CD4-positive, CD25-positive, alpha-beta regulatory T cell (primary cell): ENCODE measurements at regions not wholly inside any gene's neighbourhood (a gene's known extent, or its start where the extent isn't known, plus 50 kb on each side); places are given as distances from the start of the nearest gene placed in this dataset.

Experiments
- ATAC-seq, 2 donors: fragments of 150-1000 bp; cut with Tn5 transposase; one replicate each; pipeline ENCODE4 v1.10.0; 2021; ENCODE audit warnings: low read depth in 2 of 2, moderate number of reproducible peaks in 2 of 2, moderate library complexity in 1 of 2
- DNase-seq, 3 donors: peaks; one replicate each; pipeline versions ENCODE4 v3.0.0 to v3.0.0-alpha.2; 2012 to 2022; ENCODE audit warnings: mixed read lengths in 1 of 3
- H3K27ac ChIP-seq: one replicate; pipeline ENCODE4 v1.7.0; 2013; ENCODE audit warnings: mild to moderate bottlenecking, low read length; ENCODE audit not compliant: insufficient read depth, poor library complexity, severe bottlenecking
- H3K27me3 ChIP-seq: one replicate; pipeline ENCODE4 v1.7.0; 2013; ENCODE audit warnings: low read length; ENCODE audit not compliant: control insufficient read depth, insufficient read depth
- H3K36me3 ChIP-seq: one replicate; pipeline ENCODE4 v1.7.0; 2013; ENCODE audit warnings: mild to moderate bottlenecking, low read length, moderate library complexity; ENCODE audit not compliant: control insufficient read depth, insufficient read depth
- H3K4me1 ChIP-seq: 2 replicates; pipeline ENCODE4 v1.7.0; 2013; ENCODE audit warnings: mild to moderate bottlenecking, low read length; ENCODE audit not compliant: insufficient read depth, control insufficient read depth, poor library complexity, severe bottlenecking
- H3K4me3 ChIP-seq: one replicate; pipeline ENCODE4 v1.7.0; 2013; ENCODE audit warnings: low read depth, mild to moderate bottlenecking, low read length, moderate library complexity
- H3K9me3 ChIP-seq, 2 experiments: 1 replicate in 1 of 2; 2 replicates in 1 of 2; pipeline ENCODE4 v1.7.0; 2013; ENCODE audit warnings: low read length in 2 of 2, mild to moderate bottlenecking in 1 of 2, moderate library complexity in 1 of 2; ENCODE audit not compliant: control insufficient read depth in 2 of 2
- H3K27ac Mint-ChIP-seq, 3 donors: one replicate each; pipeline ENCODE4 v1.8.0; 2020 to 2022; ENCODE audit warnings: mild to moderate bottlenecking in 3 of 3, mixed read lengths in 3 of 3, moderate library complexity in 2 of 3
- H3K27me3 Mint-ChIP-seq: one replicate; pipeline ENCODE4 v1.8.0; 2022; ENCODE audit warnings: mild to moderate bottlenecking, mixed read lengths
- H3K36me3 Mint-ChIP-seq: one replicate; pipeline ENCODE4 v1.8.0; 2020; ENCODE audit warnings: mixed read lengths
- H3K4me1 Mint-ChIP-seq, 4 donors: one replicate each; pipeline ENCODE4 v1.8.0; 2020 to 2022; ENCODE audit warnings: mixed read lengths in 4 of 4, mild to moderate bottlenecking in 1 of 4
- H3K4me3 Mint-ChIP-seq, 4 donors: one replicate each; pipeline ENCODE4 v1.8.0; 2020 to 2022; ENCODE audit warnings: mild to moderate bottlenecking in 4 of 4, mixed read lengths in 4 of 4, moderate library complexity in 3 of 4
- H3K9me3 Mint-ChIP-seq, 7 donors: one replicate each; pipeline ENCODE4 v1.8.0; 2020 to 2022; ENCODE audit warnings: mixed read lengths in 7 of 7, mild to moderate bottlenecking in 3 of 7, moderate library complexity in 2 of 7

GRCh38 chr7:159196584-159196983, 51.9 kb upstream of the VIPR2 start:
- Mint-ChIP-seq H3K27ac (peak overlapping the region; percentile 98), H3K9me3 (peaks cover 0 to 1% (median 0%) of the 10 kb centered on the region in 7 donors), H3K4me1 (peaks cover 27 to 74% (median 46%) of the 10 kb centered on the region in 4 donors), H3K27me3 (no peaks in the 10 kb centered on the region), H3K36me3 (no peaks in the 10 kb centered on the region), H3K4me3 (peak overlapping the region; percentile 84 to 91 (median 89))
- H3K4me3 ChIP-seq: peak overlapping the region; percentile 77
- ATAC-seq (no peak), DNase-seq (no peak)
- no peaks in the 10 kb centered on the region for H3K27me3 ChIP-seq
- H3K27ac ChIP-seq: peak overlapping the region; percentile 83
- no peaks in the 10 kb centered on the region for H3K36me3 ChIP-seq
- H3K4me1 ChIP-seq: peaks cover 52% of the 10 kb centered on the region
- no peaks in the 10 kb centered on the region for H3K9me3 ChIP-seq

- ATAC-seq (peak; percentile 32 to 33), DNase-seq (peak in 2 of 3 donors; percentile 49 to 80)
- peaks cover 53% of the 10 kb centered on the region for H3K4me1 ChIP-seq
- Mint-ChIP-seq H3K9me3 (peaks cover 0 to 3% (median 0%) of the 10 kb centered on the region in 7 donors), H3K36me3 (no peaks in the 10 kb centered on the region), H3K4me3 (peak overlapping the region in 3 of 4 donors; percentile 45 to 84 (median 72)), H3K27me3 (no peaks in the 10 kb centered on the region), H3K4me1 (peaks cover 27 to 76% (median 46%) of the 10 kb centered on the region in 4 donors), H3K27ac (peak overlapping the region; percentile 75 to 91 (median 90))
- H3K36me3 ChIP-seq: no peaks in the 10 kb centered on the region
- H3K27me3 ChIP-seq: no peaks in the 10 kb centered on the region
- H3K27ac ChIP-seq: peak overlapping the region; percentile 83
- H3K4me3 ChIP-seq: peak overlapping the region; percentile 61
- no peaks in the 10 kb centered on the region for H3K9me3 ChIP-seq
These were observed 51.3 kb upstream of the VIPR2 start for GRCh38 chr7:159195946-159196345.
